Esophagus muscularis mucosa (tissue), 4 donors: ENCODE measurements at regions not wholly inside any gene's neighbourhood (a gene's known extent, or its start where the extent isn't known, plus 50 kb on each side); places are given as distances from the start of the nearest gene placed in this dataset.

Source experiments
- CTCF ChIP-seq, 3 experiments: fragments of 200-600 bp in 2 of 3; fragments of 450-650 bp in 1 of 3; sonication (generic) in 2 of 3; IDR thresholded peaks; one replicate each; pipeline ENCODE4 v1.5.1; 2017 to 2019; ENCODE audit warnings: antibody characterized with exemption in 3 of 3, mild to moderate bottlenecking in 2 of 3, moderate library complexity in 1 of 3
- EP300 ChIP-seq: sonication (generic); formaldehyde crosslinking; IDR thresholded peaks from one replicate; pipeline ENCODE4 v1.6.1; 2017; ENCODE audit warnings: antibody characterized with exemption
- POLR2A ChIP-seq: fragments of 450-650 bp; IDR thresholded peaks from one replicate; pipeline ENCODE4 v1.6.1; 2017; ENCODE audit warnings: antibody characterized with exemption, moderate library complexity, mild to moderate bottlenecking, low read depth
- POLR2AphosphoS5 ChIP-seq, 2 donors: sonication (generic); formaldehyde crosslinking; IDR thresholded peaks; one replicate each; pipeline ENCODE4 v1.6.1; 2017; ENCODE audit warnings: antibody characterized with exemption in 2 of 2

- TF ChIP-seq CTCF (IDR thresholded peaks at IDR 0.05): no peak
- no peak for TF ChIP-seq EP300
- peak; percentile 26 to 28 for TF ChIP-seq POLR2AphosphoS5 (IDR thresholded peaks at IDR 0.05)
- TF ChIP-seq POLR2A: no peak
Observed at GRCh38 chr2:216555274-216555673, 56.6 kb downstream of the RPL37A start.
